Adrenal gland (tissue), 9 donors: ENCODE measurements at regions not wholly inside any gene's neighbourhood (a gene's known extent, or its start where the extent isn't known, plus 50 kb on each side); places are given as distances from the start of the nearest gene placed in this dataset.

Experiments used
- DNase-seq, 7 donors: peaks; one replicate each; pipeline ENCODE4 v3.0.0-alpha.2; 2019 to 2020
- H3K27ac ChIP-seq, 5 donors: fragments of 200-600 bp; sonication (generic) in 4 of 5; 1 replicate in 3 of 5; 2 replicates in 2 of 5; pipeline versions ENCODE4 v1.5.1 to v1.8.0; 2016 to 2020; ENCODE audit warnings: mild to moderate bottlenecking in 1 of 5
- H3K27me3 ChIP-seq: fragments of 200-600 bp; 2 replicates; pipeline ENCODE4 v1.8.0; 2021
- H3K36me3 ChIP-seq, 2 donors: fragments of 200-600 bp; replicated peaks in 1 of 2; 1 replicate in 1 of 2; 2 replicates in 1 of 2; pipeline versions ENCODE4 v1.5.1 to v1.8.0; 2018 to 2022
- H3K4me1 ChIP-seq, 2 donors: fragments of 200-600 bp; replicated peaks in 1 of 2; 1 replicate in 1 of 2; 2 replicates in 1 of 2; pipeline versions ENCODE4 v1.5.1 to v1.8.0; 2018 to 2021
- H3K4me3 ChIP-seq, 4 donors: fragments of 200-600 bp; sonication (generic) in 3 of 4; one replicate each; pipeline ENCODE4 v1.5.1; 2016 to 2018
- H3K9me3 ChIP-seq, 3 donors: fragments of 200-600 bp; sonication (generic) in 1 of 3; replicated peaks in 1 of 3; 1 replicate in 2 of 3; 2 replicates in 1 of 3; pipeline versions ENCODE4 v1.5.1 to v1.8.0; 2016 to 2021
- POLR2A ChIP-seq, 2 donors: fragments of 450-650 bp; IDR thresholded peaks; one replicate each; pipeline ENCODE4 v1.6.1; 2017; ENCODE audit warnings: antibody characterized with exemption in 2 of 2, mild to moderate bottlenecking in 2 of 2, moderate library complexity in 1 of 2
- WGBS, 4 donors: extraction: QIAGEN DNeasy Blood & Tissue Kit in 2 of 4; methylation state at CpG; one replicate each; pipeline versions ENCODE4 v1.1.5 to v1.1.7; 2013 to 2017; 5-methylcytosine and 5-hydroxymethylcytosine counted together
- intact Hi-C, 2 donors: fragments of 100-400 bp; cut with DNase I; formaldehyde crosslinking; loops; one replicate each; pipeline versions ENCODE4 v1.14.1 to v1.15.0; 2022 to 2023
- TF ChIP-seq, protein P1 (sequence below), 6 experiments: fragments of 450-650 bp in 4 of 6; fragments of 200-600 bp in 2 of 6; sonication (generic) in 1 of 6; IDR thresholded peaks; 1 replicate in 5 of 6; 2 replicates in 1 of 6; pipeline versions ENCODE4 v1.5.1 to v1.8.0; 2016 to 2021; ENCODE audit warnings: antibody characterized with exemption in 6 of 6, mild to moderate bottlenecking in 2 of 6, moderate library complexity in 1 of 6
- donor health status: healthy with polysubstance abuse.
- donor health status: Bipolar disorder and iron deficiency.
- donor health status: DM: yes; HTN: yes; CAD: no.
- donor health status: DM: no; HTN: no; CAD: no.
- donor health status: DM: no; HTN: no; CAD: no.

DNA sequence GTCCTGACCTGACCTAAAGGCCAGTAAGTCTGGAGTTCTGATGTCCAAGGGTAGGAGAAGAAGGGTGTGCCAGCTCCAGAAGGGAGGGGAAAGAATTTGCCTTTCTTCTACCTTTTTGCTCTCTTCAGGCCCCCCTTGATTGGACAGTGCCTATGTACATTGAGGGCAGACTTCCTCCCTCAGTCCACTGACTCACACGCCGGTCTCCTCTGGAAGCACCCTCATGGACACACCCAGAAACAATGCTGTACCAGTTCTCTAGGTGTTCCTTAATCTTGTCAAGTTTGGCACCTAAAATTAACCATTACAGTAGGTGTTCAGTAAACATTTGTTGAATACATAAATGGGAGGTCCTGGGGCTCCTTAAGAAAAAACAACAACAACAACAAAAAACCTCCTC lies 51.0 kb upstream of the POU2F1 start:
- no peak for TF ChIP-seq POLR2A (IDR thresholded peaks at IDR 0.05)
- TF ChIP-seq, protein P1, sequence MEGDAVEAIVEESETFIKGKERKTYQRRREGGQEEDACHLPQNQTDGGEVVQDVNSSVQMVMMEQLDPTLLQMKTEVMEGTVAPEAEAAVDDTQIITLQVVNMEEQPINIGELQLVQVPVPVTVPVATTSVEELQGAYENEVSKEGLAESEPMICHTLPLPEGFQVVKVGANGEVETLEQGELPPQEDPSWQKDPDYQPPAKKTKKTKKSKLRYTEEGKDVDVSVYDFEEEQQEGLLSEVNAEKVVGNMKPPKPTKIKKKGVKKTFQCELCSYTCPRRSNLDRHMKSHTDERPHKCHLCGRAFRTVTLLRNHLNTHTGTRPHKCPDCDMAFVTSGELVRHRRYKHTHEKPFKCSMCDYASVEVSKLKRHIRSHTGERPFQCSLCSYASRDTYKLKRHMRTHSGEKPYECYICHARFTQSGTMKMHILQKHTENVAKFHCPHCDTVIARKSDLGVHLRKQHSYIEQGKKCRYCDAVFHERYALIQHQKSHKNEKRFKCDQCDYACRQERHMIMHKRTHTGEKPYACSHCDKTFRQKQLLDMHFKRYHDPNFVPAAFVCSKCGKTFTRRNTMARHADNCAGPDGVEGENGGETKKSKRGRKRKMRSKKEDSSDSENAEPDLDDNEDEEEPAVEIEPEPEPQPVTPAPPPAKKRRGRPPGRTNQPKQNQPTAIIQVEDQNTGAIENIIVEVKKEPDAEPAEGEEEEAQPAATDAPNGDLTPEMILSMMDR (IDR thresholded peaks at IDR 0.05) = no peak
- no peak overlapping the region for H3K4me3 ChIP-seq
- intact Hi-C loops = no loop called here
- no peak for DNase-seq
- no peak overlapping the region for H3K27ac ChIP-seq
- H3K9me3 ChIP-seq = no peaks in the 10 kb centered on the region
- no peaks in the 10 kb centered on the region for H3K36me3 ChIP-seq
- no peaks in the 10 kb centered on the region for H3K4me1 ChIP-seq
- WGBS, 4 donors = 85 to 93% (median 92%) methylated on average over 2 of the region's 2 CpGs
- H3K27me3 ChIP-seq = peaks cover 5% of the 10 kb centered on the region
